ENCODE measurements at regions not wholly inside any gene's neighbourhood (a gene's known extent, or its start where the extent isn't known, plus 50 kb on each side); places are given as distances from the start of the nearest gene placed in this dataset.
A peak's percentile ranks its signal among the peaks of the same experiment; 100 is the strongest.

DNA sequence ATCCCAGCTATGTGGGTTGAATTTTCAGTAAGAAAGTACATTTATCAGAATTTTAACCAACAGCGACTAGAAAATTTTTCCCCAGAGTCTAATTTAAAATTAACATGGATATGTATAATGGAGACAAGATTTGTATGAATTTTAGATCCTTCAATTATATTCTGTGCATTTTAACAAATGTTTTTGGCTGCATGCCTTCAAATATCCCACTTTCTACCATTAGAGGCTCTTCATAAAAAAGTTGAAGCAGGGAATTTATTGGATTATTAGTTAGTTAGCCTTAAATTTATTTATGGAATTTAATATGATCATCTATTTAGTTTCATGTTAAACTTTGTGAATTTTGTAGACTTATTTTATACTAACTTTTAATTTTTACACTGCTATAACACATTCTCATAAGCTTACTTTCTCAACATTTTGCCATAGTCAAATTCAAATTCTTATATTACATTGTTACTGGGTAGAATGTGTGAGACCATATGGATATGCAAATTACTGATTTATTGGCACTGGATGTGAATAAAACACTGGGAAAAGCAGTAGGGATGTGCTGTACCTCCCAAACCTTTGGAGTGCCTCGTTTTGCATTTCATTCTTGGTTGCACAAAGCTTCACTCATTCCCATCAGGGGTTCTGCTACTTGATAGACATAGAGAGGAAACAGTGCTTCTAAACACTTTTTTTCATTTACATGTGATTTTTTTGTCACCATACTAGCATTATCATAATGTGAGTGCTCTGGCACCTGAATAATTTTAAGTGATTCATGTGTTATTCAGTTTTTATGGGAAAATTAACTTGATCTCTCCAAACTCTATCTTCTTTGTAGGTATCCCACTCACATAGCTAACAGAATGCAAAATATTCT is 491.8 kb upstream of the COX7C start:
- Histone ChIP-seq H3K9me3 (ENCODE audit: low read length) (no peaks in the 10 kb centered on the region), H3K4me2 (ENCODE audit: low read length) (peak overlapping the region; percentile 8), H3K9ac (ENCODE audit: low read length) (no peak overlapping the region), H3K27me3 (ENCODE audit: insufficient read depth, low read depth, low read length) (no peaks in the 10 kb centered on the region), H3F3A (ENCODE audit: insufficient read depth, low read length, poor library complexity, severe bottlenecking) (no peaks in the 10 kb centered on the region), H3K4me3 (ENCODE audit: low read length) (no peak overlapping the region), H3K9me2 (ENCODE audit: insufficient read depth, low read length) (no peaks in the 10 kb centered on the region), H4K20me1 (ENCODE audit: insufficient read depth) (no peaks in the 10 kb centered on the region), H3K27ac (ENCODE audit: low read length) (no peak overlapping the region), H2AFZ (ENCODE audit: low read depth, low read length) (no peak overlapping the region), H3K36me3 (ENCODE audit: insufficient read depth, low read length) (no peaks in the 10 kb centered on the region), H3K79me2 (replicated peaks; ENCODE audit: insufficient read depth, low read length) (no peaks in the 10 kb centered on the region)
- TF ChIP-seq, protein P1, sequence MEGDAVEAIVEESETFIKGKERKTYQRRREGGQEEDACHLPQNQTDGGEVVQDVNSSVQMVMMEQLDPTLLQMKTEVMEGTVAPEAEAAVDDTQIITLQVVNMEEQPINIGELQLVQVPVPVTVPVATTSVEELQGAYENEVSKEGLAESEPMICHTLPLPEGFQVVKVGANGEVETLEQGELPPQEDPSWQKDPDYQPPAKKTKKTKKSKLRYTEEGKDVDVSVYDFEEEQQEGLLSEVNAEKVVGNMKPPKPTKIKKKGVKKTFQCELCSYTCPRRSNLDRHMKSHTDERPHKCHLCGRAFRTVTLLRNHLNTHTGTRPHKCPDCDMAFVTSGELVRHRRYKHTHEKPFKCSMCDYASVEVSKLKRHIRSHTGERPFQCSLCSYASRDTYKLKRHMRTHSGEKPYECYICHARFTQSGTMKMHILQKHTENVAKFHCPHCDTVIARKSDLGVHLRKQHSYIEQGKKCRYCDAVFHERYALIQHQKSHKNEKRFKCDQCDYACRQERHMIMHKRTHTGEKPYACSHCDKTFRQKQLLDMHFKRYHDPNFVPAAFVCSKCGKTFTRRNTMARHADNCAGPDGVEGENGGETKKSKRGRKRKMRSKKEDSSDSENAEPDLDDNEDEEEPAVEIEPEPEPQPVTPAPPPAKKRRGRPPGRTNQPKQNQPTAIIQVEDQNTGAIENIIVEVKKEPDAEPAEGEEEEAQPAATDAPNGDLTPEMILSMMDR (IDR thresholded peaks at IDR 0.05; ENCODE audit: poor library complexity, severe bottlenecking), result no peak
- TF ChIP-seq EZH2 (IDR thresholded peaks at IDR 0.05; ENCODE audit: borderline replicate concordance, insufficient read depth, low read length, poor library complexity, severe bottlenecking) (no peak), EP300 (conservative IDR thresholded peaks at IDR 0.05; ENCODE audit: poor library complexity, severe bottlenecking) (peak; percentile 91), POLR2AphosphoS5 (IDR thresholded peaks at IDR 0.05) (peak; percentile 82)
- TF ChIP-seq, protein P2, sequence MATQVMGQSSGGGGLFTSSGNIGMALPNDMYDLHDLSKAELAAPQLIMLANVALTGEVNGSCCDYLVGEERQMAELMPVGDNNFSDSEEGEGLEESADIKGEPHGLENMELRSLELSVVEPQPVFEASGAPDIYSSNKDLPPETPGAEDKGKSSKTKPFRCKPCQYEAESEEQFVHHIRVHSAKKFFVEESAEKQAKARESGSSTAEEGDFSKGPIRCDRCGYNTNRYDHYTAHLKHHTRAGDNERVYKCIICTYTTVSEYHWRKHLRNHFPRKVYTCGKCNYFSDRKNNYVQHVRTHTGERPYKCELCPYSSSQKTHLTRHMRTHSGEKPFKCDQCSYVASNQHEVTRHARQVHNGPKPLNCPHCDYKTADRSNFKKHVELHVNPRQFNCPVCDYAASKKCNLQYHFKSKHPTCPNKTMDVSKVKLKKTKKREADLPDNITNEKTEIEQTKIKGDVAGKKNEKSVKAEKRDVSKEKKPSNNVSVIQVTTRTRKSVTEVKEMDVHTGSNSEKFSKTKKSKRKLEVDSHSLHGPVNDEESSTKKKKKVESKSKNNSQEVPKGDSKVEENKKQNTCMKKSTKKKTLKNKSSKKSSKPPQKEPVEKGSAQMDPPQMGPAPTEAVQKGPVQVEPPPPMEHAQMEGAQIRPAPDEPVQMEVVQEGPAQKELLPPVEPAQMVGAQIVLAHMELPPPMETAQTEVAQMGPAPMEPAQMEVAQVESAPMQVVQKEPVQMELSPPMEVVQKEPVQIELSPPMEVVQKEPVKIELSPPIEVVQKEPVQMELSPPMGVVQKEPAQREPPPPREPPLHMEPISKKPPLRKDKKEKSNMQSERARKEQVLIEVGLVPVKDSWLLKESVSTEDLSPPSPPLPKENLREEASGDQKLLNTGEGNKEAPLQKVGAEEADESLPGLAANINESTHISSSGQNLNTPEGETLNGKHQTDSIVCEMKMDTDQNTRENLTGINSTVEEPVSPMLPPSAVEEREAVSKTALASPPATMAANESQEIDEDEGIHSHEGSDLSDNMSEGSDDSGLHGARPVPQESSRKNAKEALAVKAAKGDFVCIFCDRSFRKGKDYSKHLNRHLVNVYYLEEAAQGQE (IDR thresholded peaks at IDR 0.05; ENCODE audit: borderline replicate concordance), result peak; percentile 45

DNA sequence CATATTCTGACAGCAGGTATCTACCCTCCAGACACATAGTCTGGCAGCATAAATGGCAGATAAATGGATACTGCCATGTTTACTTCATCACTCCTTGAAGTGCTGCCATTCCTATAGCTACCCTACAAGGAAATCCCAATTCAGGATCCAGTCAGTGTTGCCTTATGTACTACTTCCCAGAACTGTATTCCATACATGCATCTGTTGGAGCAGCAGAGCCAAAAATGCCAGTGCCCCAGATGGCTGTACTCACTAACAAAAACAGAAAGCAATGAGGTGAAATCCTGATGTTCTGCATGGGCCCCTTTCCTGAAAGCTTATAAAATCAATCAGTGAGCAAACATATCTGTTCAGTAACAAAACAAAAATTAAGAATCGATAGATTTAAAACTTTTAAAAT is 490.0 kb upstream of the COX7C start:
- no peaks in the 10 kb centered on the region for H3K9me3 ChIP-seq (ENCODE audit: low read length)
- H3K79me2 ChIP-seq (replicated peaks; ENCODE audit: insufficient read depth, low read length), result no peaks in the 10 kb centered on the region
- H3K27ac ChIP-seq (ENCODE audit: low read length), result no peak overlapping the region
- no peak overlapping the region for H3K4me3 ChIP-seq (ENCODE audit: low read length)
- H3K27me3 ChIP-seq (ENCODE audit: insufficient read depth, low read depth, low read length), result no peaks in the 10 kb centered on the region
- no peak overlapping the region for H3K4me2 ChIP-seq (ENCODE audit: low read length)
- no peaks in the 10 kb centered on the region for H3K9me2 ChIP-seq (ENCODE audit: insufficient read depth, low read length)
- no peak overlapping the region for H3K9ac ChIP-seq (ENCODE audit: low read length)
- H3K36me3 ChIP-seq (ENCODE audit: insufficient read depth, low read length), result no peaks in the 10 kb centered on the region
- TF ChIP-seq EP300 (conservative IDR thresholded peaks at IDR 0.05; ENCODE audit: poor library complexity, severe bottlenecking) (peak; percentile 52), POLR2AphosphoS5 (IDR thresholded peaks at IDR 0.05) (no peak)
- no peak overlapping the region for H2AFZ ChIP-seq (ENCODE audit: low read depth, low read length)
- H3F3A ChIP-seq (ENCODE audit: insufficient read depth, low read length, poor library complexity, severe bottlenecking), result no peaks in the 10 kb centered on the region
- no peaks in the 10 kb centered on the region for H4K20me1 ChIP-seq (ENCODE audit: insufficient read depth)

DNA sequence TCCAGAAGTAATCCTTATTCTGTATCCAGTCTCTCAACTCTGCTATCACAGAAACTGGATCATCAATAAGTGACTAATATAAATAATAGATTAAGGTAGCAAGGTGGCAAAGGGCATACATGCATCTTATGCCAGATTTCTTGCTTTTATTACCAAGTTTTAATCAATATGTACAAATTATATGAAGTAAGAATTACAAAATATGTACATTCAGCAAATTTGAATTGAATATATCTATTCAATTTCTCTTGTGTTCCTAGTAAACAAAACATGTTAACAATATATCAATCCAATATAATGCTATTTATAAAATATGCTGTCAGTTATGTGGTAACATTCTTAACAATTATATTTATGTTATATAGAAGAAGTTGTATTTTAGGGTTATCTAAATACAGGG is 488.7 kb upstream of the COX7C start:
- Histone ChIP-seq H3K27ac (ENCODE audit: low read length) (no peak overlapping the region), H3K79me2 (replicated peaks; ENCODE audit: insufficient read depth, low read length) (no peaks in the 10 kb centered on the region), H3K4me2 (ENCODE audit: low read length) (no peak overlapping the region), H4K20me1 (ENCODE audit: insufficient read depth) (no peaks in the 10 kb centered on the region), H3K36me3 (ENCODE audit: insufficient read depth, low read length) (no peaks in the 10 kb centered on the region), H3K4me3 (ENCODE audit: low read length) (no peak overlapping the region), H3K9ac (ENCODE audit: low read length) (no peak overlapping the region), H3F3A (ENCODE audit: insufficient read depth, low read length, poor library complexity, severe bottlenecking) (no peaks in the 10 kb centered on the region), H2AFZ (ENCODE audit: low read depth, low read length) (no peak overlapping the region), H3K9me2 (ENCODE audit: insufficient read depth, low read length) (no peaks in the 10 kb centered on the region), H3K27me3 (ENCODE audit: insufficient read depth, low read depth, low read length) (no peaks in the 10 kb centered on the region), H3K9me3 (ENCODE audit: low read length) (no peaks in the 10 kb centered on the region)
- TF ChIP-seq, protein P1 (IDR thresholded peaks at IDR 0.05; ENCODE audit: poor library complexity, severe bottlenecking), result no peak
- TF ChIP-seq EP300 (conservative IDR thresholded peaks at IDR 0.05; ENCODE audit: poor library complexity, severe bottlenecking) (no peak), POLR2AphosphoS5 (IDR thresholded peaks at IDR 0.05) (no peak), MXI1 (conservative IDR thresholded peaks at IDR 0.05; ENCODE audit: poor library complexity, severe bottlenecking) (no peak), SMC3 (conservative IDR thresholded peaks at IDR 0.05; ENCODE audit: poor library complexity) (no peak), EZH2 (IDR thresholded peaks at IDR 0.05; ENCODE audit: borderline replicate concordance, insufficient read depth, low read length, poor library complexity, severe bottlenecking) (no peak), TAF1 (IDR thresholded peaks at IDR 0.05; ENCODE audit: low read depth) (no peak)
- TF ChIP-seq, protein P2 (IDR thresholded peaks at IDR 0.05; ENCODE audit: borderline replicate concordance), result no peak

Data from neural cell (in vitro differentiated cells).